ENCODE measurements at regions not wholly inside any gene's neighbourhood (a gene's known extent, or its start where the extent isn't known, plus 50 kb on each side); places are given as distances from the start of the nearest gene placed in this dataset.

DNA sequence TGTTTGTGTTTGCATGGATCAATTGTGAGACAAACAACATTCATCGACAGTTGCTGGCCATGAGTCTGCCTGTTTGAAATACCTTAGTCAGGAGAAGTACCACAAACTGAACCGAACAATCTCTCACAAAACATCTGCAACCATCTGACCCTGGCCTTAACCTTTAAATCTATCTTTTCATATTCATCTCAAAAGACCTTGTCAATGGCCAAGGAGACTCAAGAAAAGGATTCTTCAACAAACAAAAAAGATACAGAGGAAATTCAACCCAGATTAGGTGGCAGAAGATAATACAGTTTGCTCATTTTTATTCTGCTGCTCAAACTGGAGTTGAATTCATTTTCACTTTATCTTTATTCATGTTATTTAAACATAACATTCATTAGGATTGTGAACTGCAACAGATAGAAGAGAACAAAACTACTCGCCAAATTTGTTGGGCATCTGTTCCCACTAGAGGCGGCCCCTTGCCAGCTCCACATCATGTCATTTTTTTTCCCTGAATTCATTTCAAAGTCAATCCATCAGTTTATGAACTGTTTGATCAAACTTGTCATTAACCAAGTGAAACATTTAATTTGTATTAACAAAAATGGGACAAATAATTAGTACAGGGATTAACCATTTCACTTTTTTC, 152.3 kb upstream of the OTX2 start:
- H3K4ac ChIP-seq (ENCODE audit: low read length), result no peak overlapping the region
- H3K9ac ChIP-seq (ENCODE audit: low read depth, low read length, poor library complexity), result no peak overlapping the region
- no peak overlapping the region for H2AK5ac ChIP-seq (ENCODE audit: low read depth, low read length)
- H2AFZ ChIP-seq (ENCODE audit: low read length), result no peak overlapping the region
- H3K27me3 ChIP-seq (ENCODE audit: control insufficient read depth in 3 of 3, insufficient read depth in 3 of 3, low read depth in 1 of 3, low read length in 3 of 3), result peaks cover 0 to 2% (median 0%) of the 10 kb centered on the region in 3 experiments
- no peak overlapping the region for H4K91ac ChIP-seq (ENCODE audit: low read depth, low read length, poor library complexity)
- no peak overlapping the region for H2BK12ac ChIP-seq (ENCODE audit: low read length)
- H3K27ac ChIP-seq (replicated peaks; ENCODE audit: low read length), result no peak overlapping the region
- H3K4me1 ChIP-seq (ENCODE audit: control insufficient read depth in 2 of 2, insufficient read depth in 1 of 2, low read depth in 1 of 2, low read length in 2 of 2), result peaks cover 0 to 2% of the 10 kb centered on the region in 2 donors
- WGBS, 2 donors (ENCODE audit: extremely low coverage in 2 of 2, insufficient read length in 2 of 2, insufficient replicate concordance in 1 of 2), result no CpG with 5 or more reads among the region's 4 CpGs
- no peak overlapping the region for H3K18ac ChIP-seq (ENCODE audit: low read length)
- no peaks in the 10 kb centered on the region for H3K79me1 ChIP-seq (ENCODE audit: low read depth, low read length)
- H2BK120ac ChIP-seq (ENCODE audit: low read depth, low read length), result no peak overlapping the region
- DNase-seq (ENCODE audit: low spot score), result no peak
- no peak overlapping the region for H2BK15ac ChIP-seq (ENCODE audit: low read length)
- H3K23ac ChIP-seq (ENCODE audit: low read depth, low read length, poor library complexity), result no peak overlapping the region
- H3K4me2 ChIP-seq (ENCODE audit: insufficient read depth, low read length, poor library complexity, severe bottlenecking), result no peak overlapping the region
- H3K36me3 ChIP-seq (replicated peaks in 1 of 2; ENCODE audit: control insufficient read depth in 2 of 2, insufficient read depth in 2 of 2, low read length in 2 of 2), result no peaks in the 10 kb centered on the region
- H2BK5ac ChIP-seq (ENCODE audit: low read length), result no peak overlapping the region
- H3K9me3 ChIP-seq (replicated peaks in 1 of 2; ENCODE audit: control insufficient read depth in 2 of 2, insufficient read depth in 1 of 2, low read depth in 1 of 2, low read length in 2 of 2), result no peaks in the 10 kb centered on the region
- H4K8ac ChIP-seq (ENCODE audit: low read depth, low read length), result no peak overlapping the region
- no peak overlapping the region for H3K14ac ChIP-seq (ENCODE audit: low read length)
- H3K4me3 ChIP-seq (ENCODE audit: low read length in 2 of 2), result no peak overlapping the region

DNA sequence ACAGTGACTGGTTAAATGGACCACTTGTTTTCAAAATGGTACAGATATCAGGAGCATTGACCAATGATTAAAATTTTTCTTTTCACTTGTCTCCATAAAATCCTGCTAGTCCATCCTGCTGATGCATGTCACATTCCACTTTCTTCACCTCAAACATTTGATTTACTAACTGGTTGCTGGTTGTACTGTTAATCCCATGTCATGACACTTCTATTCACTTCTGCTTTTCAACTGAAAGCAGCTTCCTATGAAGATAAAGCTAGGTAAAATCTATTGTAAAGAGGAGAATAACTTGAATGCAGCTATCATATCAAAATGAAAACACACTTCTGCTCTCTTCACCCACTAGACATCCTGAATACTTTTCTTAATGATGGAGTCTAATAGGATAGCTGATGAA, 149.6 kb upstream of the OTX2 start:
- no peaks in the 10 kb centered on the region for H3K27me3 ChIP-seq (ENCODE audit: control insufficient read depth in 3 of 3, insufficient read depth in 3 of 3, low read depth in 1 of 3, low read length in 3 of 3)
- no peak overlapping the region for H2BK15ac ChIP-seq (ENCODE audit: low read length)
- no peak overlapping the region for H3K4me2 ChIP-seq (ENCODE audit: insufficient read depth, low read length, poor library complexity, severe bottlenecking)
- H4K91ac ChIP-seq (ENCODE audit: low read depth, low read length, poor library complexity), result no peak overlapping the region
- peaks cover 0 to 2% of the 10 kb centered on the region in 2 donors for H3K4me1 ChIP-seq (ENCODE audit: control insufficient read depth in 2 of 2, insufficient read depth in 1 of 2, low read depth in 1 of 2, low read length in 2 of 2)
- no peak overlapping the region for H2BK12ac ChIP-seq (ENCODE audit: low read length)
- H2BK120ac ChIP-seq (ENCODE audit: low read depth, low read length), result no peak overlapping the region
- H3K4ac ChIP-seq (ENCODE audit: low read length), result no peak overlapping the region
- H2AK5ac ChIP-seq (ENCODE audit: low read depth, low read length), result no peak overlapping the region
- no peak overlapping the region for H3K4me3 ChIP-seq (ENCODE audit: low read length in 2 of 2)
- no peak overlapping the region for H3K9ac ChIP-seq (ENCODE audit: low read depth, low read length, poor library complexity)
- H3K18ac ChIP-seq (ENCODE audit: low read length), result no peak overlapping the region
- H2AFZ ChIP-seq (ENCODE audit: low read length), result no peak overlapping the region
- H2BK5ac ChIP-seq (ENCODE audit: low read length), result no peak overlapping the region
- no peaks in the 10 kb centered on the region for H3K9me3 ChIP-seq (replicated peaks in 1 of 2; ENCODE audit: control insufficient read depth in 2 of 2, insufficient read depth in 1 of 2, low read depth in 1 of 2, low read length in 2 of 2)
- H3K14ac ChIP-seq (ENCODE audit: low read length), result no peak overlapping the region
- H3K23ac ChIP-seq (ENCODE audit: low read depth, low read length, poor library complexity), result no peak overlapping the region
- DNase-seq (ENCODE audit: low spot score), result no peak
- H3K36me3 ChIP-seq (replicated peaks in 1 of 2; ENCODE audit: control insufficient read depth in 2 of 2, insufficient read depth in 2 of 2, low read length in 2 of 2), result no peaks in the 10 kb centered on the region
- H3K79me1 ChIP-seq (ENCODE audit: low read depth, low read length), result no peaks in the 10 kb centered on the region
- H4K8ac ChIP-seq (ENCODE audit: low read depth, low read length), result no peak overlapping the region
- H3K27ac ChIP-seq (replicated peaks; ENCODE audit: low read length), result no peak overlapping the region

DNA sequence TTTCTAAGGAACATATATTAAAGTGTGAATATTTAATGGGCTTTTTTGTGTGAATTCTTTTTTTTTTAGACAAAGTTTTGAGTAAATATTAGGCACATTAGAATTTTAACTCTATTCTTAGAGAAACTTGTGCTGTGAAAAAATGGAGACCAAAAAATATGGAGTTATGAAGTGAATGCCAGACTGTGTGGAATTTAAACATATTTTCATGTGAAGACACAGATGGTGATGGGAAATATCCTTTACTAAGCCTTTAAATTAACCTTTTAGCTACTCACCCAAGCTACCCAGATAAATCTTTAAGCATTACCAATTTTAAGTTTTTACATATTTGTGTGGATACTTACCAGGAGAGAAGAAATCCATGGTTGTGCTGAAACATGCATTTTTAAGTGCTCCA, 148.8 kb upstream of the OTX2 start:
- Histone ChIP-seq H3K23ac (ENCODE audit: low read depth, low read length, poor library complexity) (no peak overlapping the region), H2BK5ac (ENCODE audit: low read length) (no peak overlapping the region), H2BK12ac (ENCODE audit: low read length) (no peak overlapping the region), H3K4ac (ENCODE audit: low read length) (no peak overlapping the region), H3K79me1 (ENCODE audit: low read depth, low read length) (no peaks in the 10 kb centered on the region), H2AFZ (ENCODE audit: low read length) (no peak overlapping the region), H3K4me1 (ENCODE audit: control insufficient read depth in 2 of 2, insufficient read depth in 1 of 2, low read depth in 1 of 2, low read length in 2 of 2) (peaks cover 0 to 2% of the 10 kb centered on the region in 2 donors), H2AK5ac (ENCODE audit: low read depth, low read length) (no peak overlapping the region), H3K9ac (ENCODE audit: low read depth, low read length, poor library complexity) (no peak overlapping the region), H3K27ac (replicated peaks; ENCODE audit: low read length) (no peak overlapping the region), H2BK15ac (ENCODE audit: low read length) (no peak overlapping the region), H4K91ac (ENCODE audit: low read depth, low read length, poor library complexity) (no peak overlapping the region), H3K14ac (ENCODE audit: low read length) (no peak overlapping the region), H3K4me3 (ENCODE audit: low read length in 2 of 2) (no peak overlapping the region), H3K18ac (ENCODE audit: low read length) (no peak overlapping the region), H4K8ac (ENCODE audit: low read depth, low read length) (no peak overlapping the region), H3K36me3 (replicated peaks in 1 of 2; ENCODE audit: control insufficient read depth in 2 of 2, insufficient read depth in 2 of 2, low read length in 2 of 2) (no peaks in the 10 kb centered on the region), H3K27me3 (ENCODE audit: control insufficient read depth in 3 of 3, insufficient read depth in 3 of 3, low read depth in 1 of 3, low read length in 3 of 3) (no peaks in the 10 kb centered on the region), H3K4me2 (ENCODE audit: insufficient read depth, low read length, poor library complexity, severe bottlenecking) (no peak overlapping the region), H2BK120ac (ENCODE audit: low read depth, low read length) (no peak overlapping the region), H3K9me3 (replicated peaks in 1 of 2; ENCODE audit: control insufficient read depth in 2 of 2, insufficient read depth in 1 of 2, low read depth in 1 of 2, low read length in 2 of 2) (no peaks in the 10 kb centered on the region)
- no peak for DNase-seq (ENCODE audit: low spot score)

DNA sequence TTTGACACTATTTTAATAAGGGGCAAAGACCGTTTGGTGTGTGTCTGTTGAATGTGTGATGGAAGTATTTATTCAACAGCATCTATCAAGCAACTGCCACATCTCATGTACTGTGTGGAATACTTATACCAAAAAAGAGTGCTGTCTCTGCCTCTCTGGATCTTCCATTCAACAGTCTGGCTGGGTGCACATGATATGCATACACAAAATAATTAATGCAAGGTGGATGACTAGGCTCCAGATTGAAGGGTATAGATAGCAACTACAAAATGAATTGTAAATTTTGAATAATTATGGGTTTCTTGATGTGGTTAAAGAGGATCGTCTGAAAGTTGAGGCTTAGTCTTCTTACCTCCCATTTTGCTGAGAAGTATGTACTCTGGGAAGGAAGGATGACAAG, 145.9 kb upstream of the OTX2 start:
- H2AK5ac ChIP-seq (ENCODE audit: low read depth, low read length), result no peak overlapping the region
- H3K18ac ChIP-seq (ENCODE audit: low read length), result no peak overlapping the region
- no peak overlapping the region for H2BK15ac ChIP-seq (ENCODE audit: low read length)
- peaks cover 0 to 9% of the 10 kb centered on the region in 2 donors for H3K4me1 ChIP-seq (ENCODE audit: control insufficient read depth in 2 of 2, insufficient read depth in 1 of 2, low read depth in 1 of 2, low read length in 2 of 2)
- no peak overlapping the region for H3K4me3 ChIP-seq (ENCODE audit: low read length in 2 of 2)
- H3K27ac ChIP-seq (replicated peaks; ENCODE audit: low read length), result no peak overlapping the region
- no peaks in the 10 kb centered on the region for H3K27me3 ChIP-seq (ENCODE audit: control insufficient read depth in 3 of 3, insufficient read depth in 3 of 3, low read depth in 1 of 3, low read length in 3 of 3)
- no peak overlapping the region for H3K14ac ChIP-seq (ENCODE audit: low read length)
- no peak overlapping the region for H3K23ac ChIP-seq (ENCODE audit: low read depth, low read length, poor library complexity)
- no peak overlapping the region for H2BK5ac ChIP-seq (ENCODE audit: low read length)
- H3K9me3 ChIP-seq (replicated peaks in 1 of 2; ENCODE audit: control insufficient read depth in 2 of 2, insufficient read depth in 1 of 2, low read depth in 1 of 2, low read length in 2 of 2), result no peaks in the 10 kb centered on the region
- no peak overlapping the region for H4K8ac ChIP-seq (ENCODE audit: low read depth, low read length)
- H3K36me3 ChIP-seq (replicated peaks in 1 of 2; ENCODE audit: control insufficient read depth in 2 of 2, insufficient read depth in 2 of 2, low read length in 2 of 2), result no peaks in the 10 kb centered on the region
- no peak overlapping the region for H4K91ac ChIP-seq (ENCODE audit: low read depth, low read length, poor library complexity)
- H3K4me2 ChIP-seq (ENCODE audit: insufficient read depth, low read length, poor library complexity, severe bottlenecking), result no peak overlapping the region
- WGBS, 2 donors (ENCODE audit: extremely low coverage in 2 of 2, insufficient read length in 2 of 2, insufficient replicate concordance in 1 of 2), result no CpG with 5 or more reads among the region's 2 CpGs
- no peak overlapping the region for H3K4ac ChIP-seq (ENCODE audit: low read length)
- H3K79me1 ChIP-seq (ENCODE audit: low read depth, low read length), result no peaks in the 10 kb centered on the region
- H3K9ac ChIP-seq (ENCODE audit: low read depth, low read length, poor library complexity), result no peak overlapping the region
- DNase-seq (ENCODE audit: low spot score), result no peak
- H2AFZ ChIP-seq (ENCODE audit: low read length), result no peak overlapping the region
- no peak overlapping the region for H2BK120ac ChIP-seq (ENCODE audit: low read depth, low read length)
- H2BK12ac ChIP-seq (ENCODE audit: low read length), result no peak overlapping the region
